ENCODE measurements at regions not wholly inside any gene's neighbourhood (a gene's known extent, or its start where the extent isn't known, plus 50 kb on each side); places are given as distances from the start of the nearest gene placed in this dataset.

DNA sequence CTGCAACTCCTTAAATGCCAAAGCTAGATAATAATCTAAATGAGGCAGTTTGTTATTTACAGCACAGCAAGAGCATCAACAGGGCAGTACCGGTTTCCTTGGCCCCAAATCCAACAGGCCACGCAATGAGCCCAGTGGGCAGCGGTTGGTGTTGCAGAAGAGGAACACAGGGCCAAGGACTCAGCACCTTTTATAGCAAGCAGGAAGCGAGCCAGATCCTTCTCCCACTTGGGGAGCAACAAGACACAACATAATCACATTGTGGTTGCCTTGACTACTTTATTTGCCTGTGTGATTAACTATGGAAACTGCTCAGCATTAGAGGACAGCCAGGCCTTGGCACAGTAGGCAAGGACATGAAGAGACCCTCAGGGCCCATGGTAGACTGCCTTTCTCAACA is 67.1 kb upstream of the HTR2A start:
- no peak for DNase-seq
- Histone ChIP-seq H3K9me3 (no peaks in the 10 kb centered on the region), H3K27me3 (no peaks in the 10 kb centered on the region), H3K4me3 (no peak overlapping the region), H3K27ac (no peak overlapping the region), H3K36me3 (no peaks in the 10 kb centered on the region), H3K4me1 (no peaks in the 10 kb centered on the region)
- intact Hi-C loops (cut with DNase I; ENCODE audit: low total_unique reads): no loop called here
- TF ChIP-seq POLR2A (IDR thresholded peaks at IDR 0.05): no peak
- TF ChIP-seq, protein P1, sequence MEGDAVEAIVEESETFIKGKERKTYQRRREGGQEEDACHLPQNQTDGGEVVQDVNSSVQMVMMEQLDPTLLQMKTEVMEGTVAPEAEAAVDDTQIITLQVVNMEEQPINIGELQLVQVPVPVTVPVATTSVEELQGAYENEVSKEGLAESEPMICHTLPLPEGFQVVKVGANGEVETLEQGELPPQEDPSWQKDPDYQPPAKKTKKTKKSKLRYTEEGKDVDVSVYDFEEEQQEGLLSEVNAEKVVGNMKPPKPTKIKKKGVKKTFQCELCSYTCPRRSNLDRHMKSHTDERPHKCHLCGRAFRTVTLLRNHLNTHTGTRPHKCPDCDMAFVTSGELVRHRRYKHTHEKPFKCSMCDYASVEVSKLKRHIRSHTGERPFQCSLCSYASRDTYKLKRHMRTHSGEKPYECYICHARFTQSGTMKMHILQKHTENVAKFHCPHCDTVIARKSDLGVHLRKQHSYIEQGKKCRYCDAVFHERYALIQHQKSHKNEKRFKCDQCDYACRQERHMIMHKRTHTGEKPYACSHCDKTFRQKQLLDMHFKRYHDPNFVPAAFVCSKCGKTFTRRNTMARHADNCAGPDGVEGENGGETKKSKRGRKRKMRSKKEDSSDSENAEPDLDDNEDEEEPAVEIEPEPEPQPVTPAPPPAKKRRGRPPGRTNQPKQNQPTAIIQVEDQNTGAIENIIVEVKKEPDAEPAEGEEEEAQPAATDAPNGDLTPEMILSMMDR (IDR thresholded peaks at IDR 0.05): no peak

DNA sequence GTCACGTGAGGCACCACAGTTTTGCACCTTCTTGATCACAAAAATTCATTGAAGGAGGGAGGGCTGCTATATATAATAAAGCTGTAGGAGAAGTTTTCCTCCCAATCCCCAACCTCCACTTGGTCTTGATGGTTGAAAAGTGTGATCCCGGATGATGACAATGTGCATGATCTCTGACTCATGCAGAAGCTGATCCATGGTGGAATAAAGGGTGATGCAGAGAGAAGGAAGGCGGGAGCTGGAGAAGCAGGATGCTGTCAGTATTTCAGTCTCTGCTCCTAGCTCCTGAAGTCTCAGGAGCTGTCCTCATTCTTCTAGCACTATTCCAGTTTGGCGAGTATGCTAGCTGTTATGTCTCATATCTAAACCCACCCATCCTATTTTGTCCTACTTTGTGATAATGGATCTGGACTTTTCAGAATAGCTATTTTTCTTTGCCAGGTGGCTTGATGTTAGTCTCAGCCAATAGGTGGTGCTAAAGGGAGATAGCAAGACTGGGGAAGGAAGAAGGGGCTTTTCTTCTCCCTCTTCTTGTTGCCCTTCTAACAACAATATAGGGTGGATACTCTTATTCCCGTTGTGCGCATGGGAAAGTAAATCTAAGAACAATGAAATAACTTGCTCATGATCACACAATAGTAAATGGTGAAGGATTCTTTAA is 65.6 kb upstream of the HTR2A start:
- TF ChIP-seq POLR2A (IDR thresholded peaks at IDR 0.05): no peak
- TF ChIP-seq, protein P1 (IDR thresholded peaks at IDR 0.05): no peak
- H3K4me3 ChIP-seq: no peak overlapping the region
- intact Hi-C loops (cut with DNase I; ENCODE audit: low total_unique reads): no loop called here
- H3K9me3 ChIP-seq: no peaks in the 10 kb centered on the region
- H3K4me1 ChIP-seq: no peaks in the 10 kb centered on the region
- H3K36me3 ChIP-seq: no peaks in the 10 kb centered on the region
- no peak for DNase-seq
- no peaks in the 10 kb centered on the region for H3K27me3 ChIP-seq
- H3K27ac ChIP-seq: no peak overlapping the region

DNA sequence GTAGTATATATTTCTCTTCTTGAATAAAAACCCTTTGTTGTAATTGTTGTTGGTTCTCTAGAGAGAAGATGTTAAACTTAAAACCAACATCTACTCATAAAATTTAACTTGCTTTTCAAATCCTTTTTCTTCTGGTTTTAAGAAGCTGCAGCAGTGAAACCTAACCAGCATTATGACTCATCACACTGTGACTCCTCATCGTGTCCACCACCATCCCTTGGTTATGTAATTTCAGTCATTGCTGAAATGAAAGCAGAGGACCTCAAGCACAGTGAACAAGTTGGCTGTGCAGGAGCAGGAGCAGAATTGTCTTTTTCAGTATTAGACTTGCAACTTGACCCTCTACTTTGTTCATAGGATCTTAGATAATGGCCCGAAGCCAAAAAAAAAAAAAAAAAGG is 64.9 kb upstream of the HTR2A start:
- Histone ChIP-seq H3K27ac (no peak overlapping the region), H3K9me3 (no peaks in the 10 kb centered on the region), H3K27me3 (no peaks in the 10 kb centered on the region), H3K4me3 (no peak overlapping the region), H3K4me1 (no peaks in the 10 kb centered on the region), H3K36me3 (no peaks in the 10 kb centered on the region)
- TF ChIP-seq POLR2A (IDR thresholded peaks at IDR 0.05): no peak
- TF ChIP-seq, protein P1 (IDR thresholded peaks at IDR 0.05): no peak
- DNase-seq: no peak
- intact Hi-C loops (cut with DNase I; ENCODE audit: low total_unique reads): no loop called here

- intact Hi-C loops (cut with DNase I; ENCODE audit: low total_unique reads): no loop called here
- no peak for DNase-seq
Observed at GRCh38 chr13:46953941-46954340, 57.1 kb upstream of the HTR2A start.

GRCh38 chr13:46953331-46953730 is 56.5 kb upstream of the HTR2A start:
- Histone ChIP-seq H3K27ac (no peak overlapping the region), H3K36me3 (no peaks in the 10 kb centered on the region), H3K27me3 (no peaks in the 10 kb centered on the region), H3K4me3 (no peak overlapping the region), H3K4me1 (no peaks in the 10 kb centered on the region), H3K9me3 (no peaks in the 10 kb centered on the region)
- intact Hi-C loops (cut with DNase I; ENCODE audit: low total_unique reads): no loop called here
- no peak for DNase-seq
- TF ChIP-seq POLR2A (IDR thresholded peaks at IDR 0.05): no peak

More at GRCh38 chr13:46953941-46954340, 57.1 kb upstream of the HTR2A start:
- H3K36me3 ChIP-seq: no peaks in the 10 kb centered on the region
- TF ChIP-seq, protein P1 (IDR thresholded peaks at IDR 0.05): no peak
- TF ChIP-seq POLR2A (IDR thresholded peaks at IDR 0.05): no peak
- no peak overlapping the region for H3K27ac ChIP-seq
- no peaks in the 10 kb centered on the region for H3K4me1 ChIP-seq
- H3K27me3 ChIP-seq: no peaks in the 10 kb centered on the region
- no peaks in the 10 kb centered on the region for H3K9me3 ChIP-seq
- H3K4me3 ChIP-seq: no peak overlapping the region

GRCh38 chr13:46951516-46951915 is 54.7 kb upstream of the HTR2A start:
- H3K27ac ChIP-seq: no peak overlapping the region
- H3K36me3 ChIP-seq: no peaks in the 10 kb centered on the region
- intact Hi-C loops (cut with DNase I; ENCODE audit: low total_unique reads): no loop called here
- no peaks in the 10 kb centered on the region for H3K4me1 ChIP-seq
- no peak overlapping the region for H3K4me3 ChIP-seq
- DNase-seq: no peak
- no peaks in the 10 kb centered on the region for H3K9me3 ChIP-seq
- no peaks in the 10 kb centered on the region for H3K27me3 ChIP-seq
- no peak for TF ChIP-seq POLR2A (IDR thresholded peaks at IDR 0.05)
- TF ChIP-seq, protein P1 (IDR thresholded peaks at IDR 0.05): no peak
